IPS DF 4.7 (cell line): ENCODE measurements at regions not wholly inside any gene's neighbourhood (a gene's known extent, or its start where the extent isn't known, plus 50 kb on each side); places are given as distances from the start of the nearest gene placed in this dataset.
"Not testable (repeated sequence)": the region's sequence is repeated elsewhere in the genome, so short reads cannot be mapped to it uniquely, and the experiment has no call there.

ENCODE experiments used
- DNase-seq: peaks from one replicate; pipeline ENCODE4 v3.0.0-alpha.2; 2013; ENCODE audit warnings: low spot score; ENCODE audit errors: extremely low read depth

- no peak for DNase-seq
Measured at GRCh38 chr3:180416111-180416594, 185.8 kb upstream of the TTC14 start.

- DNase-seq: no peak
Measured at GRCh38 chr3:180417241-180417640, 184.7 kb upstream of the TTC14 start.

GRCh38 chr3:180420016-180420415 lies 181.9 kb upstream of the TTC14 start:
- DNase-seq: no peak

GRCh38 chr3:180420804-180421203 lies 181.2 kb upstream of the TTC14 start:
- DNase-seq: no peak

- DNase-seq: no peak
Measured at GRCh38 chr3:180421221-180421620, 180.7 kb upstream of the TTC14 start.

- no peak for DNase-seq
Measured at GRCh38 chr3:180421721-180422120, 180.2 kb upstream of the TTC14 start.

- not testable (repeated sequence) for DNase-seq
Measured at GRCh38 chr3:180424305-180424704, 177.7 kb upstream of the TTC14 start.

GRCh38 chr3:180430896-180431295 lies 171.1 kb upstream of the TTC14 start:
- no peak for DNase-seq

GRCh38 chr3:180433152-180433551 lies 168.8 kb upstream of the TTC14 start:
- no peak for DNase-seq

- DNase-seq: no peak
Measured at GRCh38 chr3:180447136-180447535, 154.8 kb upstream of the TTC14 start.

GRCh38 chr3:180448407-180448806 lies 153.6 kb upstream of the TTC14 start:
- not testable (repeated sequence) for DNase-seq

GRCh38 chr3:180457225-180457624 lies 144.7 kb upstream of the TTC14 start:
- DNase-seq: no peak

- DNase-seq: no peak
Measured at GRCh38 chr3:180466401-180467011, 135.5 kb upstream of the TTC14 start.

- DNase-seq: no peak
Measured at GRCh38 chr3:180467177-180467576, 134.8 kb upstream of the TTC14 start.

- no peak for DNase-seq
Measured at GRCh38 chr3:180469149-180469548, 132.8 kb upstream of the TTC14 start.

GRCh38 chr3:180478695-180479094 lies 123.3 kb upstream of the TTC14 start:
- no peak for DNase-seq

GRCh38 chr3:180492047-180492446 lies 109.9 kb upstream of the TTC14 start:
- DNase-seq: no peak

GRCh38 chr3:180496995-180497394 lies 105.0 kb upstream of the TTC14 start:
- DNase-seq: no peak

GRCh38 chr3:180516368-180516767 lies 85.6 kb upstream of the TTC14 start:
- no peak for DNase-seq

- no peak for DNase-seq
Measured at GRCh38 chr3:180523040-180523439, 78.9 kb upstream of the TTC14 start.

GRCh38 chr3:180528843-180529242 lies 73.1 kb upstream of the TTC14 start:
- no peak for DNase-seq

GRCh38 chr3:180529778-180530177 lies 72.2 kb upstream of the TTC14 start:
- no peak for DNase-seq

- DNase-seq: no peak
Measured at GRCh38 chr3:180530276-180530675, 71.7 kb upstream of the TTC14 start.
